RWPE2 (cell line): ENCODE measurements at regions not wholly inside any gene's neighbourhood (a gene's known extent, or its start where the extent isn't known, plus 50 kb on each side); places are given as distances from the start of the nearest gene placed in this dataset.

Experiments
- ATAC-seq: fragments of 200-7000 bp; cut with Tn5 transposase; 3 replicates; pipeline ENCODE4 v1.9.1; 2021; ENCODE audit warnings: low read depth
- DNase-seq: peaks from one replicate; pipeline ENCODE4 v3.0.0-alpha.2; 2020; ENCODE audit warnings: low spot score
- H3K27ac ChIP-seq: fragments of 450-650 bp; 2 replicates; pipeline ENCODE4 v1.5.1; 2017; ENCODE audit warnings: mild to moderate bottlenecking; ENCODE audit not compliant: poor library complexity, severe bottlenecking
- H3K27me3 ChIP-seq: fragments of 250-450 bp; sonication (Bioruptor Pico); 2 replicates; pipeline ENCODE4 v1.5.1; 2021; ENCODE audit warnings: mild to moderate bottlenecking, moderate library complexity; ENCODE audit not compliant: insufficient read depth, poor library complexity, severe bottlenecking
- H3K36me3 ChIP-seq: fragments of 250-450 bp; sonication (Bioruptor Pico); 2 replicates; pipeline ENCODE4 v1.5.1; 2020; ENCODE audit warnings: low read depth, mild to moderate bottlenecking, moderate library complexity
- H3K4me1 ChIP-seq: fragments of 250-450 bp; sonication (Bioruptor Pico); 2 replicates; pipeline ENCODE4 v1.5.1; 2021; ENCODE audit warnings: mild to moderate bottlenecking, moderate library complexity; ENCODE audit not compliant: insufficient read depth, poor library complexity, severe bottlenecking
- H3K4me3 ChIP-seq: fragments of 250-450 bp; sonication (Bioruptor Pico); 2 replicates; pipeline ENCODE4 v1.5.1; 2021; ENCODE audit warnings: mild to moderate bottlenecking, moderate library complexity; ENCODE audit not compliant: severe bottlenecking
- H3K9me3 ChIP-seq: fragments of 250-450 bp; sonication (Bioruptor Pico); 2 replicates; pipeline ENCODE4 v1.5.1; 2021; ENCODE audit warnings: mild to moderate bottlenecking, moderate library complexity; ENCODE audit not compliant: severe bottlenecking
- CTCF ChIP-seq: fragments of 450-650 bp; IDR thresholded peaks from one replicate; pipeline ENCODE4 v1.5.1; 2017; ENCODE audit warnings: mild to moderate bottlenecking, moderate library complexity; ENCODE audit not compliant: poor library complexity, severe bottlenecking

- no peak for DNase-seq
- H3K27ac ChIP-seq: no peak overlapping the region
- no peak for ATAC-seq
- no peaks in the 10 kb centered on the region for H3K4me1 ChIP-seq
- H3K9me3 ChIP-seq: no peaks in the 10 kb centered on the region
- H3K36me3 ChIP-seq: no peaks in the 10 kb centered on the region
- peaks cover 15% of the 10 kb centered on the region for H3K27me3 ChIP-seq
- TF ChIP-seq CTCF: no peak
- H3K4me3 ChIP-seq: no peak overlapping the region
Measured at GRCh38 chr2:44866152-44866551, 75.3 kb upstream of the SIX3 start.

GRCh38 chr2:44869761-44870160 lies 71.7 kb upstream of the SIX3 start:
- no peak overlapping the region for H3K27ac ChIP-seq
- no peak overlapping the region for H3K4me3 ChIP-seq
- H3K27me3 ChIP-seq: peaks cover 3% of the 10 kb centered on the region
- ATAC-seq (no peak), DNase-seq (no peak)
- no peaks in the 10 kb centered on the region for H3K36me3 ChIP-seq
- no peaks in the 10 kb centered on the region for H3K4me1 ChIP-seq
- H3K9me3 ChIP-seq: no peaks in the 10 kb centered on the region
- TF ChIP-seq CTCF: no peak

- H3K27ac ChIP-seq: no peak overlapping the region
- no peak for TF ChIP-seq CTCF
- no peak for ATAC-seq
Measured at GRCh38 chr2:44877417-44877816, 64.1 kb upstream of the SIX3 start.

GRCh38 chr2:44879269-44880124 lies 62.0 kb upstream of the SIX3 start:
- peaks cover 15% of the 10 kb centered on the region for H3K27me3 ChIP-seq
- no peaks in the 10 kb centered on the region for H3K4me1 ChIP-seq
- DNase-seq (no peak), ATAC-seq (no peak)
- no peak for TF ChIP-seq CTCF
- no peak overlapping the region for H3K4me3 ChIP-seq
- H3K36me3 ChIP-seq: no peaks in the 10 kb centered on the region
- H3K9me3 ChIP-seq: peaks cover 5% of the 10 kb centered on the region
- H3K27ac ChIP-seq: no peak overlapping the region

More at GRCh38 chr2:44877417-44877816, 64.1 kb upstream of the SIX3 start:
- Histone ChIP-seq H3K9me3 (peaks cover 5% of the 10 kb centered on the region), H3K4me1 (no peaks in the 10 kb centered on the region), H3K4me3 (no peak overlapping the region), H3K36me3 (no peaks in the 10 kb centered on the region), H3K27me3 (peaks cover 9% of the 10 kb centered on the region)
- DNase-seq: no peak

- Histone ChIP-seq H3K4me3 (no peak overlapping the region), H3K9me3 (peaks cover 5% of the 10 kb centered on the region), H3K36me3 (no peaks in the 10 kb centered on the region), H3K4me1 (no peaks in the 10 kb centered on the region), H3K27ac (no peak overlapping the region), H3K27me3 (peaks cover 21% of the 10 kb centered on the region)
- no peak for ATAC-seq
- TF ChIP-seq CTCF: no peak
- DNase-seq: no peak
Measured at GRCh38 chr2:44880125-44880483, 61.4 kb upstream of the SIX3 start.
